H9 (cell line): ENCODE measurements at regions not wholly inside any gene's neighbourhood (a gene's known extent, or its start where the extent isn't known, plus 50 kb on each side); places are given as distances from the start of the nearest gene placed in this dataset.

Experiments
- DNase-seq: peaks from one replicate; pipeline ENCODE4 v3.0.0-alpha.2; 2017
- H2AFZ ChIP-seq: one replicate; pipeline ENCODE4 v1.6.1; 2013; ENCODE audit warnings: mild to moderate bottlenecking, low read length, control low read depth, moderate library complexity
- H2AK5ac ChIP-seq: 2 replicates; pipeline ENCODE4 v1.6.1; 2013; ENCODE audit warnings: low read length, control low read depth, mixed read lengths; ENCODE audit not compliant: insufficient read length
- H2BK120ac ChIP-seq: one replicate; pipeline ENCODE4 v1.6.1; 2013; ENCODE audit warnings: low read depth, mild to moderate bottlenecking, low read length, control low read depth, inconsistent platforms; ENCODE audit not compliant: poor library complexity, severe bottlenecking
- H2BK12ac ChIP-seq: 2 replicates; pipeline ENCODE4 v1.6.1; 2013; ENCODE audit warnings: low read length, control low read depth, mixed read lengths, low read depth; ENCODE audit not compliant: insufficient read length
- H2BK15ac ChIP-seq: 2 replicates; pipeline ENCODE4 v1.6.1; 2013; ENCODE audit warnings: low read depth, low read length, control low read depth
- H2BK20ac ChIP-seq: one replicate; pipeline ENCODE4 v1.6.1; 2013; ENCODE audit warnings: low read depth, mild to moderate bottlenecking, low read length, control low read depth, inconsistent platforms; ENCODE audit not compliant: poor library complexity, severe bottlenecking
- H2BK5ac ChIP-seq: 2 replicates; pipeline ENCODE4 v1.6.1; 2013; ENCODE audit warnings: low read length, control low read depth, mixed read lengths; ENCODE audit not compliant: insufficient read length
- H3K14ac ChIP-seq: 2 replicates; pipeline ENCODE4 v1.6.1; 2013; ENCODE audit warnings: low read length, control low read depth; ENCODE audit not compliant: insufficient read depth
- H3K18ac ChIP-seq: 2 replicates; pipeline ENCODE4 v1.6.1; 2013; ENCODE audit warnings: low read depth, mild to moderate bottlenecking, mixed read lengths, low read length, control low read depth; ENCODE audit not compliant: insufficient read length
- H3K23ac ChIP-seq: 2 replicates; pipeline ENCODE4 v1.6.1; 2013; ENCODE audit warnings: low read length, control low read depth, mixed read lengths, low read depth; ENCODE audit not compliant: insufficient read length
- H3K23me2 ChIP-seq: 2 replicates; pipeline ENCODE4 v1.6.1; 2013; ENCODE audit warnings: low read depth, mild to moderate bottlenecking, mixed read lengths, low read length, control low read depth; ENCODE audit not compliant: insufficient read length, poor library complexity, severe bottlenecking
- H3K27ac ChIP-seq: 2 replicates; pipeline ENCODE4 v1.5.1; 2013; ENCODE audit warnings: low read length, control low read depth, mixed read lengths, low read depth; ENCODE audit not compliant: insufficient read length
- H3K27me3 ChIP-seq: 2 replicates; pipeline ENCODE4 v1.6.1; 2013; ENCODE audit warnings: low read length, control low read depth, inconsistent platforms; ENCODE audit not compliant: insufficient read depth
- H3K4ac ChIP-seq: 2 replicates; pipeline ENCODE4 v1.6.1; 2013; ENCODE audit warnings: low read depth, mild to moderate bottlenecking, control low read depth, inconsistent platforms, low read length, moderate library complexity
- H3K4me1 ChIP-seq: 2 replicates; pipeline ENCODE4 v1.6.1; 2013; ENCODE audit warnings: low read length, control low read depth, inconsistent platforms; ENCODE audit not compliant: insufficient read depth
- H3K4me2 ChIP-seq: 2 replicates; pipeline ENCODE4 v1.6.1; 2013; ENCODE audit warnings: low read length, control low read depth, mixed read lengths; ENCODE audit not compliant: insufficient read length, insufficient read depth
- H3K56ac ChIP-seq: 2 replicates; pipeline ENCODE4 v1.6.1; 2013; ENCODE audit warnings: low read depth, mild to moderate bottlenecking, mixed read lengths, low read length, control low read depth; ENCODE audit not compliant: insufficient read length
- H3K79me1 ChIP-seq: 2 replicates; pipeline ENCODE4 v1.6.1; 2013; ENCODE audit warnings: low read depth, mild to moderate bottlenecking, moderate library complexity, low read length, control low read depth, inconsistent platforms; ENCODE audit not compliant: insufficient read depth, poor library complexity, severe bottlenecking
- H3K79me2 ChIP-seq: 2 replicates; pipeline ENCODE4 v1.6.1; 2013; ENCODE audit warnings: low read length, control low read depth, inconsistent platforms; ENCODE audit not compliant: insufficient read depth
- H3K9ac ChIP-seq: 2 replicates; pipeline ENCODE4 v1.6.1; 2013; ENCODE audit warnings: low read length, control low read depth, mixed read lengths; ENCODE audit not compliant: insufficient read length; ENCODE audit errors: extremely low read depth
- H3K9me3 ChIP-seq: one replicate; pipeline ENCODE4 v1.6.1; 2013; ENCODE audit warnings: low read depth, low read length, inconsistent platforms; ENCODE audit not compliant: control insufficient read depth
- H3T11ph ChIP-seq: one replicate; pipeline ENCODE4 v1.6.1; 2013; ENCODE audit warnings: mild to moderate bottlenecking, low read length, control low read depth, inconsistent platforms
- H4K20me1 ChIP-seq: one replicate; pipeline ENCODE4 v1.6.1; 2013; ENCODE audit not compliant: control insufficient read depth, insufficient read length, insufficient read depth
- H4K5ac ChIP-seq: 2 replicates; pipeline ENCODE4 v1.6.1; 2013; ENCODE audit warnings: low read depth, mild to moderate bottlenecking, mixed read lengths, low read length, control low read depth; ENCODE audit not compliant: insufficient read length
- H4K8ac ChIP-seq: replicated peaks from 2 replicates; pipeline ENCODE4 v1.6.1; 2013; ENCODE audit warnings: low read length, control low read depth, mixed read lengths, low read depth; ENCODE audit not compliant: insufficient read length
- H4K91ac ChIP-seq: 2 replicates; pipeline ENCODE4 v1.6.1; 2013; ENCODE audit warnings: low read depth, mild to moderate bottlenecking, moderate library complexity, mixed read lengths, low read length, control low read depth; ENCODE audit not compliant: insufficient read length
- H3K27ac Mint-ChIP-seq, 3 experiments: 2 replicates in 2 of 3; 3 replicates in 1 of 3; pipeline ENCODE4 v1.8.0; 2020 to 2021; ENCODE audit warnings: mixed read lengths in 3 of 3, mild to moderate bottlenecking in 1 of 3, moderate library complexity in 1 of 3
- H3K27me3 Mint-ChIP-seq: 2 replicates; pipeline ENCODE4 v1.8.0; 2021; ENCODE audit warnings: low read depth, mild to moderate bottlenecking, moderate library complexity, mixed read lengths
- H3K36me3 Mint-ChIP-seq, 3 experiments: 2 replicates in 2 of 3; 3 replicates in 1 of 3; pipeline ENCODE4 v1.8.0; 2020 to 2021; ENCODE audit warnings: low read depth in 3 of 3, mixed read lengths in 3 of 3; ENCODE audit not compliant: insufficient read depth in 1 of 3
- H3K4me1 Mint-ChIP-seq, 2 experiments: 2 replicates each; pipeline ENCODE4 v1.8.0; 2020; ENCODE audit warnings: mixed read lengths in 2 of 2
- H3K4me3 Mint-ChIP-seq, 2 experiments: 2 replicates in 1 of 2; 3 replicates in 1 of 2; pipeline ENCODE4 v1.8.0; 2020 to 2021; ENCODE audit warnings: mild to moderate bottlenecking in 2 of 2, mixed read lengths in 2 of 2, moderate library complexity in 1 of 2
- H3K9me3 Mint-ChIP-seq, 2 experiments: 2 replicates in 1 of 2; 3 replicates in 1 of 2; pipeline ENCODE4 v1.8.0; 2020; ENCODE audit warnings: mild to moderate bottlenecking in 2 of 2, mixed read lengths in 2 of 2, moderate library complexity in 1 of 2
- WGBS: extraction: QIAGEN DNeasy Blood & Tissue Kit; methylation state at CpG from one replicate; pipeline ENCODE4 v1.1.7; 2013; ENCODE audit warnings: missing lambda C conversion rate, low lambda C conversion rate, mixed read lengths; ENCODE audit not compliant: insufficient read length; ENCODE audit errors: extremely low coverage; 5-methylcytosine and 5-hydroxymethylcytosine counted together
- TF ChIP-seq, protein P1 (sequence below): fragments of 200-600 bp; sonication (generic); conservative IDR thresholded peaks from 3 replicates; pipeline ENCODE4 v1.8.0; 2021; ENCODE audit warnings: antibody characterized with exemption, mild to moderate bottlenecking

DNA sequence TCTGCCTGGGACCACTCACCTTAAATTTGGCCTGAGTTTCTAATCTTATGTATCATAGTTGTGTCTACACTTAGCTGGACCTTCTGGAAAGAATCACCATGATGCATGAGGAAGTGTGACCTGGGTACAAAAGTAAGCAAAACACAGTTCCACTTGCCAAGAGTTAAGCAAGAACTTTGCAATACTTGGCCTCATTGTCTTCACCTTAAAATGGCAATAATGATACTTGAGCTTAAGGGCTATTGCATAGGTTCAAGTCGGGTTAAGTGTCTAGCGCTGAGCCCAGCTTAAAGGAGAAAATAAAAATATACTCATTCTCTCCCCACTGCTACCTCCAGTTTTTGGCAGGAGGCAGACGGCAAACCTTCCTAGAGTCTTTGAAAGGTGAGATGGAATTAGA is 133.9 kb upstream of the BMPER start:
- Histone ChIP-seq H3K79me2 (no peaks in the 10 kb centered on the region), H3K18ac (no peak overlapping the region), H3K4me2 (no peak overlapping the region), H3K9ac (no peak overlapping the region), H3K27ac (no peak overlapping the region), H3K79me1 (no peaks in the 10 kb centered on the region), H4K8ac (no peak overlapping the region), H2BK12ac (no peak overlapping the region), H2BK120ac (no peak overlapping the region), H4K20me1 (no peaks in the 10 kb centered on the region), H2AFZ (no peak overlapping the region), H3K23me2 (no peaks in the 10 kb centered on the region), H3K14ac (no peak overlapping the region), H4K91ac (no peak overlapping the region), H3K4me1 (no peaks in the 10 kb centered on the region), H2BK15ac (no peak overlapping the region), H3K27me3 (no peaks in the 10 kb centered on the region; the same call in 1 of the 2 replicates), H2BK20ac (no peak overlapping the region), H3T11ph (no peak overlapping the region), H2AK5ac (no peak overlapping the region), H3K4ac (no peak overlapping the region), H3K56ac (no peak overlapping the region), H3K23ac (no peak overlapping the region), H3K9me3 (no peaks in the 10 kb centered on the region), H4K5ac (no peak overlapping the region), H2BK5ac (no peak overlapping the region)
- Mint-ChIP-seq H3K4me1 (no peaks in the 10 kb centered on the region), H3K9me3 (no peaks in the 10 kb centered on the region), H3K27ac (no peak overlapping the region), H3K4me3 (no peak overlapping the region), H3K27me3 (no peaks in the 10 kb centered on the region), H3K36me3 (no peaks in the 10 kb centered on the region)
- DNase-seq: no peak
- WGBS: no CpG with 5 or more reads among the region's 3 CpGs
- TF ChIP-seq, protein P1, sequence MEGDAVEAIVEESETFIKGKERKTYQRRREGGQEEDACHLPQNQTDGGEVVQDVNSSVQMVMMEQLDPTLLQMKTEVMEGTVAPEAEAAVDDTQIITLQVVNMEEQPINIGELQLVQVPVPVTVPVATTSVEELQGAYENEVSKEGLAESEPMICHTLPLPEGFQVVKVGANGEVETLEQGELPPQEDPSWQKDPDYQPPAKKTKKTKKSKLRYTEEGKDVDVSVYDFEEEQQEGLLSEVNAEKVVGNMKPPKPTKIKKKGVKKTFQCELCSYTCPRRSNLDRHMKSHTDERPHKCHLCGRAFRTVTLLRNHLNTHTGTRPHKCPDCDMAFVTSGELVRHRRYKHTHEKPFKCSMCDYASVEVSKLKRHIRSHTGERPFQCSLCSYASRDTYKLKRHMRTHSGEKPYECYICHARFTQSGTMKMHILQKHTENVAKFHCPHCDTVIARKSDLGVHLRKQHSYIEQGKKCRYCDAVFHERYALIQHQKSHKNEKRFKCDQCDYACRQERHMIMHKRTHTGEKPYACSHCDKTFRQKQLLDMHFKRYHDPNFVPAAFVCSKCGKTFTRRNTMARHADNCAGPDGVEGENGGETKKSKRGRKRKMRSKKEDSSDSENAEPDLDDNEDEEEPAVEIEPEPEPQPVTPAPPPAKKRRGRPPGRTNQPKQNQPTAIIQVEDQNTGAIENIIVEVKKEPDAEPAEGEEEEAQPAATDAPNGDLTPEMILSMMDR: no peak
